Trophoblast cell (in vitro differentiated cells and primary cell): ENCODE measurements at regions not wholly inside any gene's neighbourhood (a gene's known extent, or its start where the extent isn't known, plus 50 kb on each side); places are given as distances from the start of the nearest gene placed in this dataset.
A peak's percentile ranks its signal among the peaks of the same experiment; 100 is the strongest.

Experiments used
- DNase-seq, 2 donors: peaks; one replicate each; pipeline ENCODE4 v3.0.0-alpha.2; 2016
- H2AFZ ChIP-seq: 2 replicates; pipeline ENCODE4 v1.6.1; 2013; ENCODE audit warnings: low read length, moderate library complexity, mild to moderate bottlenecking; ENCODE audit not compliant: insufficient read depth, poor library complexity
- H2AK5ac ChIP-seq: 2 replicates; pipeline ENCODE4 v1.6.1; 2013; ENCODE audit warnings: mild to moderate bottlenecking, low read length
- H2BK120ac ChIP-seq: 2 replicates; pipeline ENCODE4 v1.6.1; 2013; ENCODE audit warnings: low read length, mild to moderate bottlenecking, moderate library complexity; ENCODE audit not compliant: insufficient read depth, poor library complexity
- H2BK12ac ChIP-seq: 2 replicates; pipeline ENCODE4 v1.6.1; 2013; ENCODE audit warnings: mild to moderate bottlenecking, low read length, moderate library complexity
- H2BK5ac ChIP-seq: 2 replicates; pipeline ENCODE4 v1.6.1; 2013; ENCODE audit warnings: low read length, low read depth, moderate library complexity, mild to moderate bottlenecking; ENCODE audit not compliant: poor library complexity
- H3K14ac ChIP-seq: 2 replicates; pipeline ENCODE4 v1.6.1; 2013; ENCODE audit warnings: mild to moderate bottlenecking, low read length
- H3K18ac ChIP-seq: 2 replicates; pipeline ENCODE4 v1.6.1; 2013; ENCODE audit warnings: mild to moderate bottlenecking, low read length
- H3K23ac ChIP-seq: 2 replicates; pipeline ENCODE4 v1.6.1; 2013; ENCODE audit warnings: low read length
- H3K27ac ChIP-seq: 2 replicates; pipeline ENCODE4 v1.5.1; 2013; ENCODE audit warnings: low read depth, mild to moderate bottlenecking, inconsistent platforms, low read length, moderate library complexity
- H3K27me3 ChIP-seq: 2 replicates; pipeline ENCODE4 v1.6.1; 2013; ENCODE audit warnings: inconsistent platforms, mild to moderate bottlenecking, low read length, moderate library complexity; ENCODE audit not compliant: insufficient read depth
- H3K36me3 ChIP-seq, 2 experiments: 1 replicate in 1 of 2; 2 replicates in 1 of 2; pipeline ENCODE4 v1.6.1; 2013; ENCODE audit warnings: low read length in 2 of 2, mild to moderate bottlenecking in 2 of 2, moderate library complexity in 1 of 2; ENCODE audit not compliant: insufficient read depth in 2 of 2, control insufficient read depth in 1 of 2
- H3K4ac ChIP-seq: 2 replicates; pipeline ENCODE4 v1.6.1; 2013; ENCODE audit warnings: low read depth, mild to moderate bottlenecking, low read length, moderate library complexity
- H3K4me1 ChIP-seq, 2 experiments: 1 replicate in 1 of 2; 2 replicates in 1 of 2; pipeline ENCODE4 v1.6.1; 2013; ENCODE audit warnings: low read length in 2 of 2, mild to moderate bottlenecking in 2 of 2, moderate library complexity in 1 of 2; ENCODE audit not compliant: insufficient read depth in 2 of 2, control insufficient read depth in 1 of 2
- H3K4me2 ChIP-seq: 2 replicates; pipeline ENCODE4 v1.6.1; 2013; ENCODE audit warnings: inconsistent platforms, mild to moderate bottlenecking, low read length, moderate library complexity
- H3K4me3 ChIP-seq: 2 replicates; pipeline ENCODE4 v1.5.1; 2013; ENCODE audit warnings: mild to moderate bottlenecking, low read depth, low read length, inconsistent platforms
- H3K79me1 ChIP-seq: one replicate; pipeline ENCODE4 v1.6.1; 2013; ENCODE audit warnings: low read length
- H3K79me2 ChIP-seq: 2 replicates; pipeline ENCODE4 v1.6.1; 2013; ENCODE audit warnings: low read length, mild to moderate bottlenecking; ENCODE audit not compliant: control insufficient read depth, insufficient read depth, poor library complexity
- H3K9ac ChIP-seq: 2 replicates; pipeline ENCODE4 v1.6.1; 2013; ENCODE audit warnings: mild to moderate bottlenecking, low read length
- H3K9me3 ChIP-seq: 2 replicates; pipeline ENCODE4 v1.6.1; 2013; ENCODE audit warnings: low read depth, mild to moderate bottlenecking, control low read depth, inconsistent platforms, low read length; ENCODE audit not compliant: insufficient read depth
- H4K12ac ChIP-seq: 2 replicates; pipeline ENCODE4 v1.6.1; 2013; ENCODE audit warnings: low read depth, mild to moderate bottlenecking, low read length, moderate library complexity
- H4K8ac ChIP-seq: 2 replicates; pipeline ENCODE4 v1.6.1; 2013; ENCODE audit warnings: low read depth, mild to moderate bottlenecking, low read length, moderate library complexity
- H4K91ac ChIP-seq: one replicate; pipeline ENCODE4 v1.6.1; 2013; ENCODE audit warnings: low read depth, mild to moderate bottlenecking, low read length, moderate library complexity
- WGBS: extraction: QIAGEN DNeasy Blood & Tissue Kit; methylation state at CpG from one replicate; pipeline ENCODE4 v1.1.7; 2013; ENCODE audit warnings: missing lambda C conversion rate; ENCODE audit not compliant: insufficient read length, insufficient coverage; ENCODE audit errors: extremely low coverage; 5-methylcytosine and 5-hydroxymethylcytosine counted together

GRCh38 chr1:220339581-220339980 is 67.3 kb upstream of the RAB3GAP2 start:
- H3K9ac ChIP-seq: no peak overlapping the region
- no peak overlapping the region for H3K4me3 ChIP-seq
- no peak overlapping the region for H4K12ac ChIP-seq
- peaks cover 2 to 11% of the 10 kb centered on the region in 2 experiments for H3K4me1 ChIP-seq
- no peak overlapping the region for H3K23ac ChIP-seq
- no peak overlapping the region for H2BK120ac ChIP-seq
- H2AK5ac ChIP-seq: no peak overlapping the region
- WGBS: no CpG with 5 or more reads among the region's 1 CpG
- no peak overlapping the region for H3K27ac ChIP-seq
- H3K14ac ChIP-seq: no peak overlapping the region
- H3K27me3 ChIP-seq: no peaks in the 10 kb centered on the region
- no peaks in the 10 kb centered on the region for H3K79me2 ChIP-seq
- H3K9me3 ChIP-seq: no peaks in the 10 kb centered on the region
- no peak overlapping the region for H3K18ac ChIP-seq
- no peak for DNase-seq
- no peaks in the 10 kb centered on the region for H3K36me3 ChIP-seq
- H2AFZ ChIP-seq: no peak overlapping the region
- H2BK5ac ChIP-seq: no peak overlapping the region
- no peak overlapping the region for H4K91ac ChIP-seq
- H3K4me2 ChIP-seq: no peak overlapping the region
- no peak overlapping the region for H4K8ac ChIP-seq
- peaks cover 2% of the 10 kb centered on the region for H3K79me1 ChIP-seq
- H2BK12ac ChIP-seq: no peak overlapping the region
- no peak overlapping the region for H3K4ac ChIP-seq

- Histone ChIP-seq H4K8ac (no peak overlapping the region), H2AK5ac (no peak overlapping the region), H3K14ac (no peak overlapping the region), H3K27ac (no peak overlapping the region), H3K18ac (no peak overlapping the region), H3K4ac (no peak overlapping the region), H3K79me1 (peaks cover 2% of the 10 kb centered on the region), H2BK12ac (no peak overlapping the region), H3K23ac (no peak overlapping the region), H3K4me3 (no peak overlapping the region), H3K4me1 (peaks cover 2 to 11% of the 10 kb centered on the region in 2 experiments), H3K79me2 (no peaks in the 10 kb centered on the region), H3K9ac (no peak overlapping the region), H2AFZ (no peak overlapping the region), H3K4me2 (no peak overlapping the region), H3K27me3 (no peaks in the 10 kb centered on the region), H2BK5ac (no peak overlapping the region), H4K12ac (no peak overlapping the region), H4K91ac (no peak overlapping the region), H3K9me3 (no peaks in the 10 kb centered on the region), H2BK120ac (no peak overlapping the region), H3K36me3 (no peaks in the 10 kb centered on the region)
- WGBS: no CpG with 5 or more reads among the region's 1 CpG
- DNase-seq: peak in 1 of 2 donors; percentile 15
These were observed 66.5 kb upstream of the RAB3GAP2 start for GRCh38 chr1:220338759-220339158.

GRCh38 chr1:220336391-220337031 is 64.3 kb upstream of the RAB3GAP2 start:
- H3K4me3 ChIP-seq: no peak overlapping the region
- H2BK12ac ChIP-seq: no peak overlapping the region
- no peak overlapping the region for H3K14ac ChIP-seq
- H3K79me2 ChIP-seq: no peaks in the 10 kb centered on the region
- peak overlapping the region; percentile 74 for H2BK120ac ChIP-seq
- H2AFZ ChIP-seq: no peak overlapping the region
- H3K9ac ChIP-seq: no peak overlapping the region
- no peak overlapping the region for H4K91ac ChIP-seq
- DNase-seq: peak in 1 of 2 donors; percentile 20
- H3K23ac ChIP-seq: no peak overlapping the region
- no peak overlapping the region for H3K4me2 ChIP-seq
- H3K27ac ChIP-seq: peak overlapping the region; percentile 57
- no peaks in the 10 kb centered on the region for H3K27me3 ChIP-seq
- H3K36me3 ChIP-seq: no peaks in the 10 kb centered on the region
- H4K8ac ChIP-seq: no peak overlapping the region
- H3K79me1 ChIP-seq: peaks cover 2% of the 10 kb centered on the region
- H2AK5ac ChIP-seq: no peak overlapping the region
- H2BK5ac ChIP-seq: no peak overlapping the region
- H3K4me1 ChIP-seq: peaks cover 2 to 11% of the 10 kb centered on the region in 2 experiments
- no peak overlapping the region for H3K18ac ChIP-seq
- WGBS: no CpG with 5 or more reads among the region's 6 CpGs
- H4K12ac ChIP-seq: no peak overlapping the region
- H3K4ac ChIP-seq: no peak overlapping the region
- no peaks in the 10 kb centered on the region for H3K9me3 ChIP-seq

- Histone ChIP-seq H4K12ac (no peak overlapping the region), H3K18ac (no peak overlapping the region), H2BK120ac (peak overlapping the region; percentile 10), H2AK5ac (peak overlapping the region; percentile 70), H2BK12ac (peak overlapping the region; percentile 58), H3K9me3 (no peaks in the 10 kb centered on the region), H3K14ac (no peak overlapping the region), H4K8ac (no peak overlapping the region), H3K79me1 (peaks cover 2% of the 10 kb centered on the region), H3K23ac (no peak overlapping the region), H2BK5ac (no peak overlapping the region), H3K9ac (no peak overlapping the region), H3K4me2 (no peak overlapping the region), H3K36me3 (no peaks in the 10 kb centered on the region), H3K27ac (no peak overlapping the region), H4K91ac (peak overlapping the region; percentile 2), H3K4me1 (peaks cover 2 to 11% of the 10 kb centered on the region in 2 experiments), H2AFZ (no peak overlapping the region), H3K79me2 (no peaks in the 10 kb centered on the region), H3K4ac (no peak overlapping the region), H3K27me3 (no peaks in the 10 kb centered on the region), H3K4me3 (no peak overlapping the region)
- DNase-seq: no peak
- WGBS: no CpG with 5 or more reads among the region's 4 CpGs
These were observed 63.4 kb upstream of the RAB3GAP2 start for GRCh38 chr1:220335668-220336067.
